HepG2 (cell line): ENCODE measurements at regions not wholly inside any gene's neighbourhood (a gene's known extent, or its start where the extent isn't known, plus 50 kb on each side); places are given as distances from the start of the nearest gene placed in this dataset.

Experiments used
- ATAC-seq: fragments of 200-7000 bp; cut with Tn5 transposase; 3 replicates; pipeline ENCODE4 v1.9.1; 2020; ENCODE audit warnings: mild to moderate bottlenecking, moderate library complexity
- BruUV-seq: library from RNA; stranded (reverse); fragments of 400-500 nt; replicated peaks from 2 replicates; lab custom pipeline; 2021; lab: Mats Ljungman, UMichigan
- CTCF ChIA-PET: fragments of 300-600 bp; formaldehyde crosslinking; extraction: SDS; loops from one replicate; lab custom pipeline; 2021; ENCODE audit warnings: low total read pairs, inconsistent platforms, low intra/inter-chr PET ratio; lab: Yijun Ruan, JAX
- POLR2A ChIA-PET: fragments of 350-600 bp; sonication (Branson Sonifier 250); formaldehyde crosslinking; loops from one replicate; lab custom pipeline; 2020; ENCODE audit warnings: antibody characterized with exemption, inconsistent platforms; lab: Yijun Ruan, JAX
- DNase-seq: peaks from one replicate; pipeline ENCODE4 v3.0.0-alpha.2; 2015; ENCODE audit warnings: low spot score
- FAIRE-seq: peaks from 3 replicates; lab custom pipeline; 2011; peaks lifted over from hg19 to GRCh38; lab: Jason Lieb, UNC
- H2AFZ ChIP-seq: one replicate; pipeline ENCODE4 v1.6.1; 2011; ENCODE audit warnings: low read length, inconsistent platforms
- H3K27ac ChIP-seq: fragments of 300-600 bp; 3 replicates; pipeline ENCODE4 v1.8.0; 2011; ENCODE audit warnings: mixed run types, mild to moderate bottlenecking, mixed read lengths, low read length, inconsistent platforms; ENCODE audit not compliant: insufficient read depth; ENCODE audit errors: extremely low read length
- H3K27me3 ChIP-seq, 2 experiments: fragments of 200-600 bp in 1 of 2; 2 replicates in 1 of 2; 3 replicates in 1 of 2; pipeline versions ENCODE4 v1.6.0 to v1.8.0; 2011; ENCODE audit warnings: low read length in 2 of 2, mild to moderate bottlenecking in 2 of 2, moderate library complexity in 2 of 2, inconsistent platforms in 1 of 2; ENCODE audit not compliant: insufficient read depth in 2 of 2, control insufficient read depth in 1 of 2
- H3K36me3 ChIP-seq, 2 experiments: fragments of 200-600 bp in 1 of 2; replicated peaks in 1 of 2; 2 replicates in 1 of 2; 3 replicates in 1 of 2; pipeline versions ENCODE4 v1.5.1 to v1.8.0; 2011; ENCODE audit warnings: low read length in 2 of 2, inconsistent platforms in 1 of 2; ENCODE audit not compliant: insufficient read depth in 2 of 2, control insufficient read depth in 1 of 2
- H3K4me1 ChIP-seq: 2 replicates; pipeline ENCODE4 v1.5.1; 2012; ENCODE audit warnings: low read length, inconsistent platforms; ENCODE audit not compliant: insufficient read depth
- H3K4me2 ChIP-seq: 2 replicates; pipeline ENCODE4 v1.6.0; 2011; ENCODE audit warnings: low read depth, low read length, inconsistent platforms
- H3K4me3 ChIP-seq, 3 experiments: fragments of 200-600 bp in 1 of 3; sonication (generic), shearing (Covaris generic) in 1 of 3; replicated peaks in 1 of 3; 2 replicates each; pipeline ENCODE4 v1.5.1; 2011 to 2016; ENCODE audit warnings: low read length in 3 of 3, inconsistent platforms in 2 of 3, low read depth in 2 of 3, mild to moderate bottlenecking in 2 of 3, control low read depth in 1 of 3, mixed read lengths in 1 of 3; ENCODE audit not compliant: insufficient read depth in 1 of 3
- H3K79me2 ChIP-seq: one replicate; pipeline ENCODE4 v1.6.1; 2011; ENCODE audit warnings: low read length, inconsistent platforms; ENCODE audit not compliant: insufficient read depth
- H3K9ac ChIP-seq: 2 replicates; pipeline ENCODE4 v1.6.0; 2011; ENCODE audit warnings: mild to moderate bottlenecking, low read depth, low read length, inconsistent platforms; ENCODE audit not compliant: insufficient read depth
- H3K9me3 ChIP-seq: 2 replicates; pipeline ENCODE4 v1.5.1; 2012; ENCODE audit warnings: mild to moderate bottlenecking, low read length
- H4K20me1 ChIP-seq: 2 replicates; pipeline ENCODE4 v1.6.0; 2011; ENCODE audit warnings: inconsistent platforms, mild to moderate bottlenecking, low read length, moderate library complexity; ENCODE audit not compliant: insufficient read depth
- BCL6 ChIP-seq: IDR thresholded peaks from 2 replicates; pipeline ENCODE4 v1.6.1; 2016; ENCODE audit warnings: missing genetic modification reagents, missing compliant biosample characterization
- DNMT1 ChIP-seq: sonication (generic); formaldehyde crosslinking; IDR thresholded peaks from 2 replicates; pipeline ENCODE4 v1.5.1; 2020; ENCODE audit warnings: mild to moderate bottlenecking, missing genetic modification reagents
- EP300 ChIP-seq, 3 experiments: sonication (generic) in 1 of 3; formaldehyde crosslinking in 1 of 3; IDR thresholded peaks; 2 replicates each; pipeline versions ENCODE4 v1.5.1 to v1.6.1; 2011 to 2020; ENCODE audit warnings: low read depth in 2 of 3, low read length in 2 of 3, borderline replicate concordance in 1 of 3, improper control_type of control experiment in 1 of 3, mild to moderate bottlenecking in 1 of 3, missing genetic modification reagents in 1 of 3, moderate library complexity in 1 of 3
- GABPA ChIP-seq, 2 experiments: IDR thresholded peaks; 2 replicates each; pipeline ENCODE4 v1.6.1; 2011 to 2016; ENCODE audit warnings: low read depth in 2 of 2, low read length in 1 of 2, missing biosample characterization in 1 of 2, missing genetic modification characterization in 1 of 2
- GZF1 ChIP-seq: sonication (generic); formaldehyde crosslinking; IDR thresholded peaks from 2 replicates; pipeline ENCODE4 v1.5.1; 2020; ENCODE audit warnings: mild to moderate bottlenecking, missing genetic modification reagents
- HNRNPK ChIP-seq: fragments of 200-400 bp; formaldehyde crosslinking; IDR thresholded peaks from 2 replicates; pipeline ENCODE4 v1.6.1; 2018; ENCODE audit warnings: low read length, low read depth, moderate library complexity, mild to moderate bottlenecking; ENCODE audit not compliant: poor library complexity, severe bottlenecking
- IKZF1 ChIP-seq: fragments of 450-650 bp; IDR thresholded peaks from 2 replicates; pipeline ENCODE4 v1.7.1; 2016
- IRF1 ChIP-seq: sonication (generic); formaldehyde crosslinking; IDR thresholded peaks from 2 replicates; pipeline ENCODE4 v1.4.0; 2020; ENCODE audit warnings: low read depth, mild to moderate bottlenecking, missing genetic modification reagents
- MEIS1 ChIP-seq: sonication (generic); formaldehyde crosslinking; IDR thresholded peaks from 2 replicates; pipeline ENCODE4 v1.9.0; 2021; ENCODE audit warnings: mild to moderate bottlenecking, missing genetic modification reagents, moderate library complexity, borderline replicate concordance
- MIER3 ChIP-seq: IDR thresholded peaks from 2 replicates; pipeline ENCODE4 v1.6.1; 2016; ENCODE audit warnings: missing compliant biosample characterization, borderline replicate concordance
- NR2C2 ChIP-seq: sonication (generic); formaldehyde crosslinking; IDR thresholded peaks from 2 replicates; pipeline ENCODE4 v1.4.0; 2020; ENCODE audit warnings: missing genetic modification reagents, mild to moderate bottlenecking, moderate library complexity, borderline replicate concordance
- PATZ1 ChIP-seq: sonication (generic); formaldehyde crosslinking; IDR thresholded peaks from 2 replicates; pipeline ENCODE4 v1.4.0; 2020; ENCODE audit warnings: missing genetic modification reagents
- RAD21 ChIP-seq: fragments of 450-650 bp; formaldehyde crosslinking; IDR thresholded peaks from 2 replicates; pipeline ENCODE4 v1.5.0; 2020; ENCODE audit warnings: mild to moderate bottlenecking
- TBL1XR1 ChIP-seq: fragments of 150-350 bp; IDR thresholded peaks from 2 replicates; pipeline ENCODE4 v1.6.1; 2014; ENCODE audit warnings: borderline replicate concordance, low read length; ENCODE audit not compliant: partially characterized antibody
- THAP8 ChIP-seq: sonication (generic); formaldehyde crosslinking; IDR thresholded peaks from 2 replicates; pipeline ENCODE4 v1.5.1; 2020; ENCODE audit warnings: missing genetic modification reagents, mild to moderate bottlenecking, borderline replicate concordance
- ZNF12 ChIP-seq: sonication (generic); formaldehyde crosslinking; IDR thresholded peaks from 2 replicates; pipeline ENCODE4 v1.5.0; 2020; ENCODE audit warnings: missing genetic modification reagents
- ZNF274 ChIP-seq: sonication (generic); formaldehyde crosslinking; IDR thresholded peaks from 2 replicates; pipeline ENCODE4 v1.5.1; 2020; ENCODE audit warnings: mild to moderate bottlenecking, missing genetic modification reagents
- ZNF556 ChIP-seq: sonication (generic); formaldehyde crosslinking; IDR thresholded peaks from 2 replicates; pipeline ENCODE4 v1.4.0; 2020; ENCODE audit warnings: mild to moderate bottlenecking, missing genetic modification reagents, borderline replicate concordance
- WGBS: methylation state at CpG from one replicate; pipeline ENCODE4 v1.1.6; 2017; ENCODE audit warnings: low lambda C conversion rate; 5-methylcytosine and 5-hydroxymethylcytosine counted together
- in situ Hi-C: cut with HindIII; loops from 2 replicates; pipeline ENCODE4 v1.10.0; 2017; ENCODE audit warnings: low pct_unique_long_range_greater_than_20kb; ENCODE audit not compliant: extremely low pct_ligation_motif_present
- intact Hi-C: fragments of 100-400 bp; cut with micrococcal nuclease; formaldehyde crosslinking; loops from one replicate; pipeline ENCODE4 v1.10.0; 2022; ENCODE audit not compliant: unreplicated experiment

- no peaks in the 10 kb centered on the region for H3K4me1 ChIP-seq
- FAIRE-seq: no peak
These were observed 414.2 kb downstream of the FOXO1 start for GRCh38 chr13:40252241-40252640.

GRCh38 chr13:40252676-40253075 lies 413.8 kb downstream of the FOXO1 start:
- 8% methylated on average over 3 of the region's 3 CpGs for WGBS
- H3K27me3 ChIP-seq: peaks cover 0 to 4% of the 10 kb centered on the region in 2 experiments; a peak in 2 of 5 replicates
- H3K36me3 ChIP-seq: no peaks in the 10 kb centered on the region
- no peaks in the 10 kb centered on the region for H3K79me2 ChIP-seq
- FAIRE-seq: no peak
- no peak for DNase-seq
- no peaks in the 10 kb centered on the region for H3K9me3 ChIP-seq
- no peak overlapping the region for H2AFZ ChIP-seq
- H4K20me1 ChIP-seq: no peaks in the 10 kb centered on the region
- intact Hi-C loops (no loop called here), in situ Hi-C loops (no loop called here)
- H3K9ac ChIP-seq: no peak overlapping the region
- POLR2A ChIA-PET: no interaction called here
- no peak overlapping the region for H3K4me3 ChIP-seq
- BruUV-seq: no TSS peak
- H3K4me2 ChIP-seq: no peak overlapping the region
- ATAC-seq: no peak
- H3K4me1 ChIP-seq: no peaks in the 10 kb centered on the region
- H3K27ac ChIP-seq: no peak overlapping the region
- CTCF ChIA-PET: no interaction called here
- TF ChIP-seq TBL1XR1 (no peak), ZNF556 (CRISPR knock-in tag) (no peak), HNRNPK (no peak), NR2C2 (no peak), EP300 (IDR thresholded peaks at IDR 0.05; ENCODE audit: low read depth in 2 of 2, low read length in 2 of 2) (no peak), EP300 (CRISPR knock-in tag; IDR thresholded peaks at IDR 0.05; ENCODE audit: borderline replicate concordance) (no peak), PATZ1 (CRISPR knock-in tag) (no peak), IKZF1 (no peak), RAD21 (no peak), MIER3 (CRISPR knock-in tag) (no peak)

More at GRCh38 chr13:40252241-40252640, 414.2 kb downstream of the FOXO1 start:
- DNase-seq (no peak), ATAC-seq (no peak)
- Histone ChIP-seq H3K9me3 (no peaks in the 10 kb centered on the region), H3K4me3 (no peak overlapping the region), H3K27me3 (peaks cover 0 to 4% of the 10 kb centered on the region in 2 experiments; a peak in 2 of 5 replicates), H3K9ac (no peak overlapping the region), H2AFZ (no peak overlapping the region), H3K36me3 (no peaks in the 10 kb centered on the region), H3K4me2 (no peak overlapping the region), H4K20me1 (no peaks in the 10 kb centered on the region), H3K79me2 (no peaks in the 10 kb centered on the region), H3K27ac (no peak overlapping the region)
- intact Hi-C loops (no loop called here), in situ Hi-C loops (no loop called here)
- POLR2A ChIA-PET: no interaction called here
- CTCF ChIA-PET: no interaction called here
- 57% methylated on average over 3 of the region's 3 CpGs for WGBS
- no TSS peak for BruUV-seq
- TF ChIP-seq ZNF12 (CRISPR knock-in tag): no peak
- TF ChIP-seq ZNF274 (CRISPR knock-in tag): no peak
- no peak for TF ChIP-seq THAP8 (CRISPR knock-in tag)
- TF ChIP-seq IRF1 (CRISPR knock-in tag): no peak
- TF ChIP-seq GZF1: no peak
- no peak for TF ChIP-seq DNMT1 (CRISPR knock-in tag)
- no peak for TF ChIP-seq GABPA (IDR thresholded peaks at IDR 0.05; ENCODE audit: low read depth, low read length)
- TF ChIP-seq GABPA (CRISPR knock-in tag; IDR thresholded peaks at IDR 0.05; ENCODE audit: low read depth): no peak
- no peak for TF ChIP-seq MEIS1 (CRISPR knock-in tag)
- TF ChIP-seq BCL6 (CRISPR knock-in tag): no peak
